C4-2B (cell line): ENCODE measurements at regions not wholly inside any gene's neighbourhood (a gene's known extent, or its start where the extent isn't known, plus 50 kb on each side); places are given as distances from the start of the nearest gene placed in this dataset.

ENCODE experiments used
- CTCF ChIP-seq: fragments of 450-650 bp; conservative IDR thresholded peaks from 2 replicates; pipeline ENCODE4 v1.5.1; 2017; ENCODE audit warnings: mild to moderate bottlenecking
- ZFX ChIP-seq: fragments of 450-650 bp; IDR thresholded peaks from 2 replicates; pipeline ENCODE4 v1.6.1; 2017

GRCh38 chr6:170476360-170476759, 76.7 kb downstream of the PSMB1 start:
- TF ChIP-seq CTCF (no peak), ZFX (no peak)
